Epithelial cell of esophagus (primary cell): ENCODE measurements at regions not wholly inside any gene's neighbourhood (a gene's known extent, or its start where the extent isn't known, plus 50 kb on each side); places are given as distances from the start of the nearest gene placed in this dataset.

Experiments
- DNase-seq: peaks from one replicate; pipeline ENCODE4 v3.0.0; 2010; ENCODE audit warnings: low read depth
- H3K4me3 ChIP-seq: 2 replicates; pipeline ENCODE4 v1.5.1; 2011; ENCODE audit warnings: mild to moderate bottlenecking, low read length, control low read depth
- CTCF ChIP-seq: IDR thresholded peaks from 2 replicates; pipeline ENCODE4 v1.5.1; 2011; ENCODE audit warnings: low read depth, mild to moderate bottlenecking, low read length, control low read depth, inconsistent platforms; ENCODE audit not compliant: insufficient read depth; ENCODE audit errors: missing control alignments

GRCh38 chr2:8392098-8392866, 289.6 kb upstream of the ID2 start:
- TF ChIP-seq CTCF, result no peak
- no peak for DNase-seq
- H3K4me3 ChIP-seq, result no peak overlapping the region

- DNase-seq, result no peak
- H3K4me3 ChIP-seq, result no peak overlapping the region
- no peak for TF ChIP-seq CTCF
These were observed 288.4 kb upstream of the ID2 start for GRCh38 chr2:8393506-8393905.

- no peak overlapping the region for H3K4me3 ChIP-seq
- no peak for TF ChIP-seq CTCF
- DNase-seq, result no peak
These were observed 287.7 kb upstream of the ID2 start for GRCh38 chr2:8394131-8394530.

- DNase-seq, result no peak
- TF ChIP-seq CTCF, result no peak
- no peak overlapping the region for H3K4me3 ChIP-seq
These were observed 287.1 kb upstream of the ID2 start for GRCh38 chr2:8394569-8395359.

- no peak for TF ChIP-seq CTCF
- DNase-seq, result no peak
- no peak overlapping the region for H3K4me3 ChIP-seq
These were observed 286.1 kb upstream of the ID2 start for GRCh38 chr2:8395718-8396117.

GRCh38 chr2:8398040-8398668, 283.7 kb upstream of the ID2 start:
- no peak overlapping the region for H3K4me3 ChIP-seq
- no peak for TF ChIP-seq CTCF
- no peak for DNase-seq
